Activated naive CD8-positive, alpha-beta T cell treated with anti-CD3 and anti-CD28 coated beads, Interleukin-2, amount 50 U/mL, for 24 hours (primary cell): ENCODE measurements at regions not wholly inside any gene's neighbourhood (a gene's known extent, or its start where the extent isn't known, plus 50 kb on each side); places are given as distances from the start of the nearest gene placed in this dataset.

ENCODE experiments used
- ATAC-seq: fragments of 150-1000 bp; cut with Tn5 transposase; one replicate; pipeline ENCODE4 v1.10.0; 2021
- DNase-seq: peaks from one replicate; pipeline ENCODE4 v3.0.0; 2021
- H3K27ac Mint-ChIP-seq: one replicate; pipeline ENCODE4 v1.8.0; 2021; ENCODE audit warnings: mild to moderate bottlenecking, mixed read lengths
- H3K27me3 Mint-ChIP-seq: one replicate; pipeline ENCODE4 v1.8.0; 2021; ENCODE audit warnings: mixed read lengths
- H3K36me3 Mint-ChIP-seq: one replicate; pipeline ENCODE4 v1.8.0; 2021; ENCODE audit warnings: low read depth, mixed read lengths
- H3K4me1 Mint-ChIP-seq: one replicate; pipeline ENCODE4 v1.8.0; 2021; ENCODE audit warnings: mixed read lengths
- H3K4me3 Mint-ChIP-seq: one replicate; pipeline ENCODE4 v1.8.0; 2021; ENCODE audit warnings: mild to moderate bottlenecking, moderate library complexity, mixed read lengths
- H3K9me3 Mint-ChIP-seq: one replicate; pipeline ENCODE4 v1.8.0; 2021; ENCODE audit warnings: mixed read lengths

DNA sequence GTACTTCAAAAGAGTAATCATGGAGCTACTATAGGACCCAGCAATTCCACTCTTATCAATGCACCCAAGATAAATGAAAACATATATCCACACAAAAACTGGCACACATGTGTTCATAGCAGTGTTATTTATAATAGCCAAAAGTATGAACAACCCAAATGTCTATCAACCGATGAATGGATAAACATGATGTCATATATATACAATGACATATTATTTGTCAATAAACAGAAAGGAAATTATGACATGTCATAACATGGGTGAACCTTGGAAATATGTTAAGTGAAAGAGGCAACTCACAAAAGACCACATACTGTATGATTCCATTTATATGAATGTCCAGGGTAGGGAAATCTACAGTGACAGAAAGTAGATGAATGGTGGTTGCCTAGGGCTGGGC lies 347.1 kb upstream of the DDHD1 start:
- H3K36me3 Mint-ChIP-seq, result peaks cover 1% of the 10 kb centered on the region
- peaks cover 18% of the 10 kb centered on the region for H3K9me3 Mint-ChIP-seq
- no peak for DNase-seq
- no peak overlapping the region for H3K27ac Mint-ChIP-seq
- no peaks in the 10 kb centered on the region for H3K4me1 Mint-ChIP-seq
- no peak overlapping the region for H3K4me3 Mint-ChIP-seq
- ATAC-seq, result no peak
- H3K27me3 Mint-ChIP-seq, result peaks cover 3% of the 10 kb centered on the region

DNA sequence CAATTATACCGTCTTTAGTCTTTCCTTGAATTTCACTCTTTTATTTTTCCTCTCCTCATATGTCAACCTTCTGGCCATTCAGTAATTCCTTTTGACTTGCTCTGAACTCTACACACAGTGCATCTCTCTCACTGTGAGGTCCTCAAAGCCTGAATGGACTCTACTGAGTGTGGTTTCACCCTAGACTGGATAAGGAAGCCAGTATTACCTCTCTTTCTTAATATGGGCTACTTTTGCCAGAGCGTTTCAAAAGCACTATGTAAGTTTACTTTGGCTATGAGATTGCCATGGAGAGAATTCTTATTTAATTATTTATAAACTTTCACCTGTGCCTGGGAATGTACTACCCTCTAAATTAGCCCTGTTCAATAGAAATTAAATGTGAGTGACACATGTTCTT lies 343.5 kb upstream of the DDHD1 start:
- peaks cover 3% of the 10 kb centered on the region for H3K27me3 Mint-ChIP-seq
- ATAC-seq, result no peak

DNA sequence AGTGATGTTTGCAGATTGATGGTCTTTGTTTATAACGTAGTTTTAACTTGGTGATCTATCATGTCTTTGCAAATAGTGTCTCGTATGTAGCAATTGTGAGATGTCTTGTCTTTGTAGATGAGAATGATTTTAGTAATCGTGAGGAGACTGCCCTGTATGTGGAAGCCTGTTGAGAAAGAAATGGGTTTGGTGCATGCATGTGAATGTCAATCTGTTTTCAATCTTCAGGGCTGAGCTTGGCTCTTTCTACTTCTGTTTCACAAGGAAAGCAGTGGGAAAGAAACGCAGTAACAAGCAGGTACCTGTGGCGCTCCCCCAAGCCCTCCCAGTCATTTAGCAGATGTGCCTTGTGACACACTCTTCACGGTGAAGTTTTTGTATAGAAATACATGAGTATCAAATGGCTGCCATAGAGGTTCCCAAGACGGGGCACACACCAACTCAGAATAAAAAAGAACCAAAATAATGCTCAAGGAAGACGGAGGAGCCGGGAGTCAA lies 342.8 kb upstream of the DDHD1 start:
- ATAC-seq (no peak), DNase-seq (no peak)
- no peaks in the 10 kb centered on the region for H3K9me3 Mint-ChIP-seq
- no peaks in the 10 kb centered on the region for H3K36me3 Mint-ChIP-seq
- H3K27ac Mint-ChIP-seq, result no peak overlapping the region
- H3K4me3 Mint-ChIP-seq, result no peak overlapping the region
- H3K4me1 Mint-ChIP-seq, result no peaks in the 10 kb centered on the region
- peaks cover 3% of the 10 kb centered on the region for H3K27me3 Mint-ChIP-seq

More for the DNA sequence above, 343.5 kb upstream of the DDHD1 start:
- Mint-ChIP-seq H3K27ac (no peak overlapping the region), H3K9me3 (no peaks in the 10 kb centered on the region), H3K36me3 (no peaks in the 10 kb centered on the region), H3K4me3 (no peak overlapping the region), H3K4me1 (no peaks in the 10 kb centered on the region)
- DNase-seq, result no peak

DNA sequence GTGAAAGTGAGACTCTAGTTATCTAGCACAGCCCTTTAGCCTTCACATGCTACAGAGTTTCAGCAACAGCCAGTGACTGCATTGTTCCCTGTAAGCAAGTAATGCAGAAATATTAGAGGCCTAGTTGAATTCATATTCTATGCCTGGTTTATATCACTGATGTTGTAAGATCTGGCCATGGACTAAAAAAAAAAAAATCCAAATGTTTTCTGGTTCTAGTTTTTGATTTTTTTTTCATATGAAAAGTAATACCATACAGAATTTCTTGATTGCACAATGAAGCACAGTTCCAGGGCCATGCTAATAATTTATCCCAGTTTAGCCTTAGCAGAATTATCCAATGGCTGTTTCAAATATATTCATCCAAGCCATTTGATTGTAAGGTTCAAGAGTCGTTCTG lies 341.5 kb upstream of the DDHD1 start:
- Mint-ChIP-seq H3K27ac (no peak overlapping the region), H3K4me3 (no peak overlapping the region), H3K36me3 (no peaks in the 10 kb centered on the region), H3K27me3 (peaks cover 3% of the 10 kb centered on the region), H3K9me3 (no peaks in the 10 kb centered on the region), H3K4me1 (no peaks in the 10 kb centered on the region)
- DNase-seq, result no peak
- no peak for ATAC-seq

DNA sequence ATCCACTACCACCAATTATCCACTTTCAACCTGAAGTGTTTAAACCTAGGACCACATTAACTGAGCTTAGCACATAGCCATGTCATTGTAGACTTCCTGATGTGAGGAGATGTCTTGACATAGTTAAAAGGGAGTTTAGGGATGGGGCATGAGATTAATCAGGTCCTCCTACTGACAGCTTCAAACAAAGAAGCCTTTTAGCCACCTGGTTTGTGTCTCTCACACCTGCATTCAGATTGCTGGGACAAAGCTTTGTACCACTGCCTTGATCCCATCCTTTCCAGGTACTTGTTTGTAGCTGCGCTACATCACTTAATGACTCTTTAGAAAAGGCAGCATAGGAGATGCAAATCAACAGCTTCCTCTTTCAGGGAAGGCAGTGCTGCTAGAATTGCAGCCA lies 340.7 kb upstream of the DDHD1 start:
- H3K36me3 Mint-ChIP-seq, result no peaks in the 10 kb centered on the region
- H3K4me1 Mint-ChIP-seq, result no peaks in the 10 kb centered on the region
- H3K27ac Mint-ChIP-seq, result no peak overlapping the region
- H3K4me3 Mint-ChIP-seq, result no peak overlapping the region
- H3K9me3 Mint-ChIP-seq, result no peaks in the 10 kb centered on the region
- ATAC-seq (no peak), DNase-seq (no peak)
- H3K27me3 Mint-ChIP-seq, result peaks cover 3% of the 10 kb centered on the region

DNA sequence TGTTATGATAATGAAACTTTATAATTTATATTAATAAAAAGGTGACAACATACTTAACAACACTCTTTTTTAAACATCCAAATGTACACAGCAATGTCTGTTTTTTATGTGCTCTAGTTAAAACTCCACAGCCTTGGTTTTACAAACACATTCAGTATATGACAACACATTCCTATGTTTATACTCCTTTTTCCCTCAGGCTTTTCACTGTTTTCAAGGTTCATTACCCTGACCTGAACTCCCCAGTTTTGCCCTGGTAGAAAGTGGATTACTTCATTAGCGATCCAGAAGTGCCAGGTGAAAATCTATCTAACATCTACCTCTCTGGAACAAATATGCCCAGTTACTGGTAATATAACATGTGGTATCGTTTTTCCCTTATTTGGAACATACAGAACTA lies 340.2 kb upstream of the DDHD1 start:
- H3K36me3 Mint-ChIP-seq, result no peaks in the 10 kb centered on the region
- no peaks in the 10 kb centered on the region for H3K9me3 Mint-ChIP-seq
- no peak overlapping the region for H3K27ac Mint-ChIP-seq
- no peak overlapping the region for H3K4me3 Mint-ChIP-seq
- H3K4me1 Mint-ChIP-seq, result no peaks in the 10 kb centered on the region
- ATAC-seq (no peak), DNase-seq (no peak)
- H3K27me3 Mint-ChIP-seq, result peaks cover 3% of the 10 kb centered on the region

DNA sequence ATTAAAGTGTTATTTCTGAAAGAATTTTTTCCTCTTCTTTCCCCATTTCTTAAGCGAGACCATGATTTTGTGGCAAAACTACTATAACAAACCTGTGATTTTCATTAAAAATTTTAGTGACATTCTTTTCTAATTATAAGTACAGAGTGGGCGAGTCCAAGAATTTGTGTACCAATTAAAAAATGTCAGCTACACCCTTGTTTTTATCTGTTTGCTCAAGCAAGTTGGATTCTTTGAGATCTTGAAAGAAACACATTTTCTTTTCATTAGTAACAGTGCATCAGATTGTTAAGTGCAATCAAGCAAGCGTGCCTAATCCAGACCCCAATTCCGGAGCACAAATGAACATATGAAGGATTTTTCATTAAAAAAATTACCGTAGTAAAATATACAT lies 338.8 kb upstream of the DDHD1 start:
- Mint-ChIP-seq H3K27ac (no peak overlapping the region), H3K4me3 (no peak overlapping the region), H3K4me1 (no peaks in the 10 kb centered on the region), H3K36me3 (no peaks in the 10 kb centered on the region), H3K9me3 (no peaks in the 10 kb centered on the region), H3K27me3 (peaks cover 3% of the 10 kb centered on the region)
- no peak for DNase-seq
- no peak for ATAC-seq

DNA sequence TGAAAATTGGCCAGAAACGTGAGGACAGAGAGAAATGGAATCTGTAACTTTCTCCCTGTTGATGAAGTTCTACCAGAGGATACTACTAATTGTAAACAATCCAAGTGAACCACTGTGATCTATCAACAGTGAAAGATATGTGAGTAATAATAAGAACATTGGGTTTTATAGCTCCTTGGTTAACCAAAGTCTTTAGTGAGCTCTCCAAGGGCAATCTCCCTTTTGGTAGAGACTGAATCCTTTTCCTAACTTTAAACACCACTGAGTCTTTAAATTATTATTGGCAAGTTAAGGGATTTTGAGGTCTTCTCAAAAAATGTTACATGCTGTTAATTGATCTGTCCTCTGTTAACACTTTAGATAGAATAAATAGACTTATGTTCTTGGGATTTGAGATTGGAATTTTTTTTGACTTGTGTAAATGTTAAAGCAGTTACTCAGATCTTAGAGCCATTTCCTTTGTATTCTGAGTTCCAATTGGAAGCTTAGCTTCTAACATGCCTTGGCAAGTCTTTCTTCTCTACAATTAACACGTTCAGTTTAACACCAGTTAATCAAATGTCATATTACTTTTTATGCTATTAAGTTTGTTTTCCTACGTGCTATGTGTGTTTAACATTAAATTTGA lies 338.2 kb upstream of the DDHD1 start:
- no peak for DNase-seq
- ATAC-seq, result no peak
- Mint-ChIP-seq H3K9me3 (no peaks in the 10 kb centered on the region), H3K4me3 (no peak overlapping the region), H3K27me3 (peaks cover under 1% of the 10 kb centered on the region), H3K4me1 (no peaks in the 10 kb centered on the region), H3K36me3 (no peaks in the 10 kb centered on the region), H3K27ac (no peak overlapping the region)

DNA sequence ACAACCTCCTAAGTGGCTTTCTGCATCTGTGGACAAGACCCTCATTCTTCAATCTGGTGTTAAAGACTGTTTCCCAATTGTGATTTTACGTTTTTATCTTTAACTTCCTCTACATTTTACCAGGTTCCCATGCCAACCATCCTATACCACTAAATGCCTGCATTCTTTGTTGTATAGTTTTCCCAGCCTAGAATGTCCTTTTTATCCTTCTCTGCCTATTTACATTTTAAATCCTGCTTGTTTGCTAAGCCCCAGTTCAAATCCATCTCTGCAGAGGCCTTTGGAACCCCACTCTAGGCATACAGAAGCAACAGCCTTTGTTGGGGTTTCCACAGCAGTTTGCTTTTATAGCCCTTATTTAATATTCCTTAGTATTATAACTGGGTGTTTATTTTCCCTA lies 325.1 kb upstream of the DDHD1 start:
- H3K36me3 Mint-ChIP-seq, result no peaks in the 10 kb centered on the region

DNA sequence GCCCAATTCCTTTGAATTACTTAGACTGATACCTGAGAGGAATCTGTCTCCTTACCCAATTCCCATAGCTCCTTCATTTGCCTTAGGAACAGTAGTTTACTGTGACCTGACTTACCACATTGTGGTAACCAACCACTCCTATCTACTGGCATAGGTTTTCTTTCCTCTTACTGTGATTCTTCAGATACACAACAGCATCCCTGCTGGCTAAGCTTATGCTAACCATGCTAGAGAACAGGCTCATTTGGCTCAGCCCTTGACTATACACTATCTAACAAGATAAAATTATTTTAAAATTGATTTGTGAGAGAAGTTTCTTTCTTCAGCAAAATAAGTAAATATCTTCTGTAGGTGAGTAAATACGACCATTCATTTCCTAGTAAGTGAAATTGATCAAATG lies 320.4 kb upstream of the DDHD1 start:
- DNase-seq (no peak), ATAC-seq (no peak)
- no peaks in the 10 kb centered on the region for H3K9me3 Mint-ChIP-seq
- no peaks in the 10 kb centered on the region for H3K36me3 Mint-ChIP-seq
- H3K4me1 Mint-ChIP-seq, result no peaks in the 10 kb centered on the region
- no peak overlapping the region for H3K27ac Mint-ChIP-seq
- no peaks in the 10 kb centered on the region for H3K27me3 Mint-ChIP-seq
- no peak overlapping the region for H3K4me3 Mint-ChIP-seq

More for the DNA sequence above, 325.1 kb upstream of the DDHD1 start:
- no peaks in the 10 kb centered on the region for H3K27me3 Mint-ChIP-seq
- no peak overlapping the region for H3K27ac Mint-ChIP-seq
- H3K9me3 Mint-ChIP-seq, result peaks cover 12% of the 10 kb centered on the region
- ATAC-seq (no peak), DNase-seq (no peak)
- no peak overlapping the region for H3K4me3 Mint-ChIP-seq
- H3K4me1 Mint-ChIP-seq, result no peaks in the 10 kb centered on the region

DNA sequence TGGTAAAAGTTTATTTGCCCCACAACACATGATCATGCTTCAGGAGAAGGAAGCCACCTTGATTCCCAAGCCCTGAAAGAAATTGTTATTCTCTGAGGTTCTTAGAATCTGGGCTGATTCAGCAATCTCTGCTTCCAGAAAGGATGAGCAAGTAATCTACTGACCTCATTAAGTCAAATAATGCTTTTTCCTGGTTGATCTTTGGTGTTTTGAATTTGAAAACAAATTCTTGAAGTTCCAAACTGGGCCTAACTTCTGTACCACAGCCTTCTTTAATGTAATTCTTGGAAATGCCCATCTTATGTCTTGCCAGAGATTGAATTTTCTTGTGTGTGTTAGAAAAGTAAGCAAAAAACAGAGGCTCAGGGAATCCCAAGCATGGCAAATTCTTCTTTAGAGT lies 319.2 kb upstream of the DDHD1 start:
- no peaks in the 10 kb centered on the region for H3K27me3 Mint-ChIP-seq
- no peaks in the 10 kb centered on the region for H3K36me3 Mint-ChIP-seq
- DNase-seq (no peak), ATAC-seq (no peak)
- no peaks in the 10 kb centered on the region for H3K9me3 Mint-ChIP-seq
- H3K4me3 Mint-ChIP-seq, result no peak overlapping the region
- H3K27ac Mint-ChIP-seq, result no peak overlapping the region
- H3K4me1 Mint-ChIP-seq, result no peaks in the 10 kb centered on the region

DNA sequence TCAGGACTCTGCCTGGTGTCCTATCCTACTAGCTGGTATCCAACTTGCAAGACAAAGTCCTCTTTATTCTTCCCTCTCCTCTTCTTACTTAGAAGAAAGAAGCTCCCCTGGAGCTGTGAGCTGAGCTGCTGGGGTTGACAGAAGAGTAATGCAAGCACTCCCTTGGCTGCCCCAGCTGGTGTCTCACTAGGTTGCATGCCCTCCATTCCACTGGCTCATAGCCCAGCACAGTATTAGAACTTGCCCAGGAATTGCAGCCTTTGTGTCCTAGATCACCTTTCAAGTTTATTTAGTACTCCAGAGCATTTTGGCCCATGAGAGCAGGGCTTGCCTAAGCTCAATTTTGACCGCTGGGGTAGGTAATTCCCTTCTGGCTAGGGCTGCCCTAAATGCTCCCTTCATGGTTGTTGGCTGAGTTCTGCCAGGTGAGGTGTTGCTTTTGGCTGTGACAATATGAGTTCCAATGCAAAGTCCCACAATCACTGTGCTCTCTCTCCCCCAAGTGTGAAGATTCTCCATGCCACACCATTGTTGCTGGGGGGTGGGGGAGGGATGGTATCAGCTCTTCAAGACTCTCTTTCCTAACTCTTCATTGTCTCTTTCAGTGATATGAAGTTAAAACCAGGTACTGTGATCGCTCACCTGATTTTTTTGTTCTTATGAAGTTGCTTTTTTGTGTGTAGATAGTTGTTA lies 317.4 kb upstream of the DDHD1 start:
- H3K9me3 Mint-ChIP-seq, result no peaks in the 10 kb centered on the region
- no peak overlapping the region for H3K4me3 Mint-ChIP-seq
- no peak for DNase-seq
- H3K27ac Mint-ChIP-seq, result no peak overlapping the region
- H3K4me1 Mint-ChIP-seq, result no peaks in the 10 kb centered on the region
- H3K36me3 Mint-ChIP-seq, result no peaks in the 10 kb centered on the region
- no peaks in the 10 kb centered on the region for H3K27me3 Mint-ChIP-seq
- ATAC-seq, result no peak

DNA sequence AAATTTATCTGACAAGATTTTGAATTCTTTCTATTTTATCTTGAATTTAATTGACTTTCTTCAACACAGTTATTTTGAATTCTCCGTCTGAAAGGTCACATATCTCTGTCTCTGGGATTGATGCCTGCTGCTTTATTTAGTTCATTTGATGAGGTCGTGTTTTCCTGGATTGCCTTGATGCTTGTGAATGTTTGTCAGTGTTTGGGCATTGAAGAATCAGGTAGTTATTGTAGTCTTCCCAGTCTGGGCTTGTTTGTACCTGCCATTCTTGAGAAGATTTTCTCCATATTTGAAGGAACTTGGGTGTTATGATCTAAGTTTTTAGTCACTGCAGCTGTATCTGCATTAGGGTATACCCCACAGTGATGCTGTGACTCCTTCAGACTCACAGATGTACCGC lies 315.8 kb upstream of the DDHD1 start:
- Mint-ChIP-seq H3K9me3 (no peaks in the 10 kb centered on the region), H3K4me3 (no peak overlapping the region), H3K4me1 (no peaks in the 10 kb centered on the region), H3K36me3 (no peaks in the 10 kb centered on the region), H3K27me3 (no peaks in the 10 kb centered on the region), H3K27ac (no peak overlapping the region)
- DNase-seq (no peak), ATAC-seq (no peak)

DNA sequence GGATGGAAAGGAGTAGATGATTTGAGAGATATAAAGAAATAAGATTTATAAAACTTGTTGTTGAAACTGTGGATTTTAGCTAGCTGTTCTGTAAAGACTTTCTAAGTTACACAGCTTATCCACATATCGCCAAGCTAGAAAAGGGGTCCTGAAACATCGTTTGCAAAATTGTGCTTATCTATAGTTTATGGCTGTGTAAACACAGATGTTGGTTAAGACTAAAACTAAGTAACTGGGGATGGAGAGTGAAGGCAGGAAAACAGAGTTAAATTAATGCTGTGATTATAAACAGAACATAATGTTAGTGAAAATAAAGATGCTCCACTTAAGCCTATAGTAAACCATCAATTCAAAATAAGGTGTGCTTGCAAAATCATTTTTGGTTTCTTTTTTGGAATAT lies 311.3 kb upstream of the DDHD1 start:
- no peak for ATAC-seq
- Mint-ChIP-seq H3K4me1 (no peaks in the 10 kb centered on the region), H3K27ac (no peak overlapping the region), H3K36me3 (no peaks in the 10 kb centered on the region), H3K27me3 (no peaks in the 10 kb centered on the region), H3K4me3 (no peak overlapping the region), H3K9me3 (no peaks in the 10 kb centered on the region)
- DNase-seq, result no peak

DNA sequence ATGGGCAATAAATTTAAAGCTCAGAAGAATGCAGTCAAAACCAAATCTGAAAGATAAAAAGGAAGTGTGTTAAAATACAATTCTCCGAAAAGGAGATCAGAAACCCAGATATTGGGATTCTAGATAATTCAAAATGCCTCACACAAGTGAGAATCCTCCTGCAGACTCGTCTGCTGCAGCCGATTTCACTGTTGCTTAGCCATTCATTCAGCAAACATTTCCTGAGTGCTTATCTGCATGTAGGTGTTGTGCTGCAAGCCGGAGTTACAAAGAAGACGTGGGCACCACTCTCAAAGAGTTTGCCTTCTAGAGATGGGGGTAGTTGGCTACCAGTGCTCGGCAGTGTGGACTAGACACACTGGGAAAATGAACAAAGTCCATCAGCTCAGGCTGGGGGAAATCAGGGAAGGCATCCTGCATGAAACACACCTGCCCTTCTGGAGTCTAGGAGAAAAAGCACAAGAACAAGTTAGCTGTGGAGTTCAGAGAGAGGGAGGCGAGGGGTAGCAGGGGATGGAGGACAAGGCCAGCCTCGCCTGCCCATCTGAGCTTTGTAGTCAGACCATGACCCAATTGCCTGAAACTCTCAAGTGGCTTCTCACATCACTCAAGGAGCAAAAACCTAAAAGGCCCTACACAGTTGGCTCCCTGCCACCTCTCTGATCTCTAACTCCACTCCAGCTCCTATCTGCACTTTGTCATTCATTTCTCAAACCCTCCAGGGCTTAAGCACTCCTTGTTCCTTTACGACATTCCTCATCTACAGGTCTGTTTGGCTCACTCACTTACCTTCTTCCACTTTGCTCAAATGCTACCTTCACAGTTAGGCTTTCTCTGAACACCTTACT lies 310.0 kb upstream of the DDHD1 start:
- ATAC-seq (no peak), DNase-seq (no peak)
- Mint-ChIP-seq H3K27me3 (no peaks in the 10 kb centered on the region), H3K4me1 (no peaks in the 10 kb centered on the region), H3K27ac (no peak overlapping the region), H3K9me3 (no peaks in the 10 kb centered on the region), H3K36me3 (no peaks in the 10 kb centered on the region), H3K4me3 (no peak overlapping the region)
